GM12875 (cell line): ENCODE measurements at regions not wholly inside any gene's neighbourhood (a gene's known extent, or its start where the extent isn't known, plus 50 kb on each side); places are given as distances from the start of the nearest gene placed in this dataset.
"Not testable (repeated sequence)": the region's sequence is repeated elsewhere in the genome, so short reads cannot be mapped to it uniquely, and the experiment has no call there.

Experiments
- H3K4me3 ChIP-seq: one replicate; pipeline ENCODE4 v1.5.1; 2011; ENCODE audit warnings: low read depth, low read length, control low read depth
- CTCF ChIP-seq: IDR thresholded peaks from 2 replicates; pipeline ENCODE4 v1.5.1; 2011; ENCODE audit warnings: low read depth, mild to moderate bottlenecking, control low read depth, inconsistent platforms, low read length, moderate library complexity, borderline replicate concordance; ENCODE audit not compliant: insufficient read depth

- H3K4me3 ChIP-seq, result no peak overlapping the region
- TF ChIP-seq CTCF, result no peak
Observed at GRCh38 chr9:80755586-80755985, 933.8 kb downstream of the TLE1 start.

GRCh38 chr9:80747056-80747455 is 942.3 kb downstream of the TLE1 start:
- H3K4me3 ChIP-seq, result not testable (repeated sequence)

- H3K4me3 ChIP-seq, result no peak overlapping the region
- TF ChIP-seq CTCF, result no peak
Observed at GRCh38 chr9:80732506-80732905, 956.8 kb downstream of the TLE1 start.

GRCh38 chr9:80720579-80720978 is 968.8 kb downstream of the TLE1 start:
- TF ChIP-seq CTCF, result no peak
- H3K4me3 ChIP-seq, result no peak overlapping the region

- H3K4me3 ChIP-seq, result no peak overlapping the region
- TF ChIP-seq CTCF, result no peak
Observed at GRCh38 chr9:80707120-80707519, 982.2 kb downstream of the TLE1 start.

- H3K4me3 ChIP-seq, result no peak overlapping the region
- no peak for TF ChIP-seq CTCF
Observed at GRCh38 chr9:80701061-80701460, 988.3 kb downstream of the TLE1 start.

- no peak overlapping the region for H3K4me3 ChIP-seq
- no peak for TF ChIP-seq CTCF
Observed at GRCh38 chr9:80699511-80699998, 989.8 kb downstream of the TLE1 start.
